ENCODE measurements at regions not wholly inside any gene's neighbourhood (a gene's known extent, or its start where the extent isn't known, plus 50 kb on each side); places are given as distances from the start of the nearest gene placed in this dataset.

DNA sequence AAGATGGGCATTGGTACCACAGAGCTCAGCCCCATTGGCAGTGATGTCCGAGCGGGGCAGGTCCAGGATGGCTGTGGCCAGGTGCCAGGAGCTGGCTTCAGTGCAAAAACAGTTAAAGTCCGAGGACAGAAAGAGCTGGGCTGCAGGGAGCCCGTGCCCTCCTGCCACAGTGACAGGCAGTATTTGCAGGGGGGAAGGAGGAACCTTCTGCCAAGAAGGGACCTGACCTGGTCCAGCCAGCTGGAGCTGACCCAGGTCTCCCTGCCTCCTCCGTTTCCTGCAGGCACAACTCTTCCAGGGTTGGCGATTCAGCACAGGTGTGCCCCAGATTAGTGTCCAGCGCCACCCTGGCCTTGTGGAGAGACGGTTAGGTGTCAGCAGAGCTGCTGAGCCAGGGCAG, 199.0 kb downstream of the ENGASE start:
- no peak for DNase-seq

DNA sequence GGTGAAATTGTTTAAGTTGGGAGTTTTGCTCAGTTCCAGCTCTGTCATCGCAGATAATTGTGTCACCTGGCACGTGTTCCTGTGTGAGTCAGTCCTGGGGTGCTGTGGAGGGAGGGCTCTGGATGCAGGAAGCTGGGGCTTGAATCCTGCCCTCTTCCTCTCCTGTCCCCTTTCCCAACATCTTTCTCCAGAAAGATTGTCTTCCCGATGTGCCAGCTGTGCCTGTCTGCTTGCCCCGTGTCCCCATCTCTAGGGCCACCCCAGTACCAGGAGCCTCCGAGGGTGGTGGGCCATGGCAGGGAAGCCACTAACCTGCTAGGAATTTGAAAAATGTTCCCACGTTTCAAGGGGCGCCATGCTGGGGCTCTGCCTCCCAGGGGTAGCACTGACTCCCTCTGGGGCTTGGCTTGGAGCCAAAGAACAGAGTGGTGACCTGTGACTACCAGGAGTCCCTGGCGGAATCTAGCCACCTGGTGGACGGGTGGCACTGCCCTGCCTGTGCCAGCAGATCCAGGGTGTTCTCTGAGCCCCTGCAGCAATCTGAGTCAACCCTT, 198.1 kb downstream of the ENGASE start:
- no peak for DNase-seq

DNA sequence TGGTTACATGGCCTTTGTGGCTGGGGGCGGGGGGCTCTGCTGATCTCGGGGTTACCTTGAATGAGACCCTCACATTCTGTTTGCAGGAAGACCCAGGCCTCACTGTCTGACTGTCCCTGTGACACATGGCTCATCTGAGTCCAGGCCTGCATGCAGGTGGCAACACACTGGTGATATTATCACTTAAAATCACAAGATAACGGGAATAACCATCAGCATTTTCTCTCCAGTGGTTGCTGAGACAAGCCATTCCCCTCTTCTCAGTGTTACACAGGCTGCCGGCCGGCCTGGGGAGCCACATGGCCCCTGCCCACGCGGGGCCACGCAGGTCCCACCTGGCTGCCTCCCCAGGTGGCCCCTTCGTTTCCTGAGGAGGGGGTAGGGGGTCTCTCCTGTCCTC, 197.6 kb downstream of the ENGASE start:
- no peak for DNase-seq

DNA sequence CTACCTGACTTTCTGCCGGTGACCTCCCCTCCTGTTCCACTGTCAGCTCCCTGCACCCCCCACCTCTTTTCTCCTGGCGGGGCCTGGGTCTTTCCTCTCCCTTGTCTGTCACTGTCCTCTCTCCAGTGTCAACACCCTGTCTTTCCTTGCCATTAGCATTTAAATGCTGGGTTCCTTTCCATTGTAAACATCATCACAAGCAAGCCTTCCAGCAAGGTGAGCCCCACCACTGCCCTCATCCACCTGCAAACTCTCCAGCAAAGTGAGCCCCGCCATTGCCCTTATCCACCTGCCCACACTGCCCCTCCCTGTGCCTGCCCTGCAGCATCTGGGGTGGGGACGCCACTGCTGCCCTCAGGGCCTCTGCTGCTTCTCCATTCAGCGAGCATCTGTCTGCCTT, 195.0 kb downstream of the ENGASE start:
- DNase-seq = no peak

DNA sequence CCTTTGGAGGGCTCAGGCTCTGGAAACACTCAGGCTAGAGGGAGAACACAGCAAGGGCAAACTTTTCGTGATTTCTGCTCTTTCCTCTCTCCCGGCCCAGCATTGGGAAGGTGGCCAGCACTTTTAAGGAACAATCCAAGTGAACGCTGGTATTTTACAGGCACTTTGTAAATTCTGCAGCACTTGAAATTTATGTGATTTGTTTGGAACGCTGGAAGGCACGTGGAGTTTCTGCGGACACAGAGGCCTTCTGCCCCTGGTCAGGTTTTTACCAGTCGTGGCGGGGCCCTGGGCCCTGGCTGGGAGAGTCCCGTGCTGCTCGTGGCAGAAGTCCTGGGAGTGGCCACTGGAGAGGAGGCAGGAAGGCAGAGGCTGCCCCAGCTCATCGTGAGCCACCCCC, 188.6 kb downstream of the ENGASE start:
- DNase-seq = no peak

DNA sequence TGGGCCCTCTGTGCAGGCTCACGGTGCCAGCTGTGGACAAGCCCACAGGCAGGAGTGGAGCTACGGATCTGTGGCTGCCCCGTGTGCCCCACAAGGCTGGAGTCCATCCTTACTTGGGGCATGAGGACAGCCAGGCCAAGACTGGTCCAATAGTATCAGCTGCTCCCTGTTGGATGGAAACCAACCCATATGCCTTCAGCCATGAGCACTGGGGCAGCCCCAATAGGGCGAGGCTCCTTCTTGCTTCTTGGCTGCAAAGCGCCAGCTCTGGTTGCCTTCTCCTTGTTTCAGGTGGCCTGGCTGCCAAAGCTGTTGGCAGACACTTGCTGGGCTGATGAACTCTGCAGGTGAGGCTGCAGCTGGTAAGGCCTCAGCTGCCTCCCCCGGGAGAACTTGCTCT, 188.0 kb downstream of the ENGASE start:
- no peak for DNase-seq

DNA sequence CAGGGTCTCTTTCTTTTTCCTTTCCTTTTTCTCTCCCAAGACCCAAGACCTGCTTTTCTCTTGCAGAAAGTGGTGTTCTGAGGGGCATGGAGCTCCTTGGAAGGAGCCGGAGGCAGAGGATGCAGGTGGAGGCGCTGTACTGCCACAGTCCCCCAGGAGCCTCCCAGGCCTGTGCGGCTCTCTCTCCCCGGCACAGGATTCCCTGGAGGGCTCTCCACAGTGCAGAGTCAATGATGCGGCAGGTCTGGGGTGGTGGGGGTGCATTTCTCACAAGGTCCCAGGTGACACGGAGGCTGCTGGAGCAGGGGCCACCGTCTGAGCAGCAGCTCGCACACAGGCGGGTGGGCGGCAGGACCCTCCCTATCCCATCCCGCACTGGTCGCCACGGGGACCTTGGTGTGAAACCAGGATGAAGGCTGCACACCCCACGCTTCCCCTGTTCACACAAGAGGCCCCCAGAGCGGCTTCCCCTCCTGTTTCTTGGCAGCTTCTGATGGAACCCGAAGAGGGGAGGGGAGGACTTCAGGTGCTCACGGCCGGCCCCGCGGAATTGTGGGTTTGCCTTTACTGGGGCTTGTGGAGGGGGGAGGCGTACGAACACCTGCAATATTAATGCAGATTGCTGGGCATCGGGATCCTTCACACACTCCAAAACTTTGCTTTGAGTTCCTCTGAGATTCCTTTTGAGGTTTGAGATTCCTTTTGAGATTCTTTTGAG, 186.9 kb downstream of the ENGASE start:
- DNase-seq = no peak

DNA sequence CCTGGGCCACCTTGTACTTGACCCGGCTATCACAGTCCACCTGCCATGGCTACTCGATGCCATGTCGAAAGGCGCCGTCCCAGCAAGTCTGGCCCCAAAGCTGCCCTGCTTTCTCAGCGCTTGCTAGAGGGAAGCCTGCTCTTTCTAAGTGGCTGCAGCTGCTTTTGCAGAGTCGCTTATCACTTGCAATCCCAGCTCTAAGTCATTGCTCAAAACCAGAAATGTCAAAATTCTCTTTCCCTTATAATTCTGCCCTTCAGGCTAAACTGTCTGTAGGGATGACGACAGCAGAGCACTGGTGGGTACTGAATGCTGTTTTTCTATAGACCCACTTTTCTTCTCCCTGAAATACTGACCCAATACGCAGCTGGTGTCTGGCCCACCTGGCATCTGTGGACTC, 184.2 kb downstream of the ENGASE start:
- DNase-seq = no peak

DNA sequence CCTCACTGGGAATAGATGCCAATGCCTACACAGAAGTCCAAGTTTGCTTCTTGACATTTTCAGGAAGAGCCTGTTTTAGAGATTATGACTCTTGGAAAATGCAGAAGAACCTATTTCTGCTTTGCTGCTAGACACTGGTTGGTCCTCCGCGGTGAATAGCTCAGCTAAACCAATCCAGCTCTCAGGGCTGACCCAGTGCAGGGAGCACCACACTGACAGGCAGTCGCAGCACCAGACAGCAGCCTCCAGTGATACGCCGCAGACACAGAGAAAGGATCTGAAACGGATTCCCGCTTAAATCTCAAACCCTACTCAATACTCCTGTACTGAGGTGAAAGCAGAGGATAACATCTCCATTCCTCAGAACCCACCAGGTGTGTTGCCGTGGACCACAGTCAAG, 183.4 kb downstream of the ENGASE start:
- no peak for DNase-seq

DNA sequence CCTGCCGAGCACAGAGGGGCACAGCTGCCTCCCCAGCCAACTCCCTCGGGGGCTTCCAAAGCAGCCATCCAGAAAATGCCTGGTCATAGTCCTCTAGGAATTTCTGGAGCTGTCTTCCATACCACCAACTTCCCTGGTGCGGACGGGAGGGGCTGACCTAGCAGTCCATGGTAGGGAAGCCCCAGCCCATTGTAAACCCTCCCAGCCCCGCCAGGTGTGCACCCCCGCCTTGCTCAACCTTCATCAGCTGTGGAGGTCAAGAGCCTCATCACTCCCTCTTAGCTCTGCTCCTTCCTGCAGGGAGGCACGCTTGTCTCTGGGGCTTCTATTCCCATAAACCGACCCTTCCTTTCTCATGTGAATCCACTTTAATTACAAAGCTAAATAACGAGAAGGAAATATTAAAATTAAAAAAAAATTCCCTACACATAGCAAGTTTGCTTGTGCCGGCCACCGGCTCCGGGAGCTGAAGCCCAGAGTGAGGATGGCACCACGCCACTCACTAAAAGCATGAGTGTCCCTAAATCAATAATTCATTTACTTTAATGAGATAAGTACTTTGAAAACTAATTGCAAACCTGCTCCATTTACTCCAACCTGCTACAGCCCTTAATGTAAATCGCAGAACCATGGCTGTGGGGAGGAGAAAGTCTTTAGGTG, 181.4 kb downstream of the ENGASE start:
- DNase-seq = no peak

DNA sequence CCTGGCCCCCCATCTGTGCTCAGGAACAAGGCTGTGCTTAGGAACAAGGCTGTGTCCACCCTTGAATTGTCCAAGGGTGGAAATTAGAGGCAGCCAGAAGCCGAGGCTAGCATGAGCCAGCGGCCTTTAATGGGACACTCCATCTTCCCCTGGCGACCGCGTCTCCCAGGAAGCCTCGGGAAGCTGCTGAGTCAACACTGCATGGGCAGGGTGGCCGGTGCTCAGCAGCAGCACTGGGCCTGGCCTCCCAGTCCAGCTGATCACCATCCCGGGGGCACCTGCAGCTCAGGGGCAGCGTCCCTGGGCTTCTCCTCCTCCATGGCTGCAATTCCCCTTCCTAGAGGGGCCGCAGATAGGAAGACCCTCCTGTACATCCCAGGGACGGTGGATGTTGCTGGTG, 180.8 kb downstream of the ENGASE start:
- DNase-seq = no peak

DNA sequence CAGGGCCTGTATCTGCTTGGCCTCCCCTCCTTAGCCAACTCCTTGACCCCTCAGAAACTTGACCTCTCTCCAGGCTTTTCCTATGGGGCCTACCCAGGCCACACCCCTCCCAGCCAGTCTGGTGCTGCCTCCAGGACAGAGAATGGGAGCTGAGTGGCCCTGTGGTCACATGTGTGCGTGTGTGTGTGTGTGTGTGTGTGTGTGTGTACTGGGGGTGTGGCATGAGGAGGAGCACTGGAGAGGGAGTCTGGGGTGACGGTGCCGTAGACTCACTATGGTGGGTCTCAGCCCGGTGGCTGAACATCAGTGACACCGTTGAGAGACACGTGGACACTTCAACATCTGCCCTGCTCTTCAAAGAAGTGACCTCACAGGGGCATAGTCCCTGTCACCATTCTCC, 180.4 kb downstream of the ENGASE start:
- DNase-seq = no peak

DNA sequence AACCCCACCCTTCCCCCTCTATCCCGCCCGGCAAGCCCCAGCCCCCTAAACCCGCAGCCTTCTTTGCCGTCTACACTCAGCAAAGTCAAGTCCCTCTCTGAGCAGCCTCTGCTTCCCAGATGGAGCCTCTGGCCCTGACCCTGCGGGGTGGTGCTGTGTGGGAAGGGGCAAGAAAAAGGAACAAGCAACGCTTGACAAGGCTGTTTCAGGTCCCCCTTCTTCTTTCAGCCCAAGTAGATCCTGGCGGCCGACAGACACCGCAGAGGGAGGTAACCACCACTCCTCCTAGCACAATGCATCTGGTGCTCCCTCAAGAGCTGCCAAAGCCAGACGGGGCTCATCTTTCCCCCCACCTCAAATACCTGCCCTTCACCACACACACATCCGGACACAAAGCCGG, 178.3 kb downstream of the ENGASE start:
- DNase-seq = no peak

DNA sequence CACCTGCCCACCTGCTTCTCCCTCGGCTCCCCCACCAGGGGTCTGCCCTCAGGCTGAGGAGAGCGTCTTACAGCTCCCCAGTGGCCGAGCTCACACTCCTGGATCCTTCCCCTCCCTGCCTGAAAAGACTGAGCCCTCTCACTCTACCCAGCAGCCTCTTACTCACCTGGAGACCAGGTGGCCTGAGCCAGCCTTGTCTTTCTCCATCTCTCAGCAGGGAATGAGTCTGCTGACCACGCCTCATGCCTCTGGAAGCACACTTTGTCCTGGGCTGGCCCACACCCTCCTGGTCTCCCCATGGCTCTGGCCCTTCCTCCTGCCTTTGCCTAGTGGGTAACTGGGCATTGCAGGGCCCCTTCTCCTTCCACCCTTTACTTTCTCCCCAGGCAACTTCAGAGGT, 177.2 kb downstream of the ENGASE start:
- no peak for DNase-seq

DNA sequence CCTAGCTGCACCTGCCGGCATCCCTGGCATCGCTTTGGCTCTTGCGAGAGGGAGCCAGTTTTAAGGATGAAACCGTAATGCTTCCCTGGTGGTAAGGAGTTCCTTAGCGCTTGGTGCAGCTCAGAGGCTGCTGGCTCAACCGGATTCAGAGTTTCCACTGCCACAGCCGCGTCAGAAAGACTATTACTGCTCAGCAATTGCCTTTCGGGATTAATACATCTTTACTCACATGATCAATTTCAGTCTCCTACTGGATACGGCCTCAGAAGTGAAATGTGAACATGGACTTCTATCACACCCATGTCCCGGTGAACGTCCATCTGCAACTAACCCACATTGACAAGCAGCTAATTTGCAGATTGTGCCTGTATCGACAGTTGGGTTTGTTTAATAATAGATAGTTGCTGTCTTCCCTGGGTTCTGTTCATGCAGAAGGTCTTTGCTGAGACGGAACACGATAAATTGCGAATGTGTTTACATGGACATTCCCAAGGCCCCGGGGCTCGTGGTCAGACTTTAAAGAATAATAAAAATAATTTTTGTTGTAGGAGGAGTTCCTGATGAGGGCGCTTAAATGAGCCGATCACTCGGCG, 175.4 kb downstream of the ENGASE start:
- DNase-seq = no peak

DNA sequence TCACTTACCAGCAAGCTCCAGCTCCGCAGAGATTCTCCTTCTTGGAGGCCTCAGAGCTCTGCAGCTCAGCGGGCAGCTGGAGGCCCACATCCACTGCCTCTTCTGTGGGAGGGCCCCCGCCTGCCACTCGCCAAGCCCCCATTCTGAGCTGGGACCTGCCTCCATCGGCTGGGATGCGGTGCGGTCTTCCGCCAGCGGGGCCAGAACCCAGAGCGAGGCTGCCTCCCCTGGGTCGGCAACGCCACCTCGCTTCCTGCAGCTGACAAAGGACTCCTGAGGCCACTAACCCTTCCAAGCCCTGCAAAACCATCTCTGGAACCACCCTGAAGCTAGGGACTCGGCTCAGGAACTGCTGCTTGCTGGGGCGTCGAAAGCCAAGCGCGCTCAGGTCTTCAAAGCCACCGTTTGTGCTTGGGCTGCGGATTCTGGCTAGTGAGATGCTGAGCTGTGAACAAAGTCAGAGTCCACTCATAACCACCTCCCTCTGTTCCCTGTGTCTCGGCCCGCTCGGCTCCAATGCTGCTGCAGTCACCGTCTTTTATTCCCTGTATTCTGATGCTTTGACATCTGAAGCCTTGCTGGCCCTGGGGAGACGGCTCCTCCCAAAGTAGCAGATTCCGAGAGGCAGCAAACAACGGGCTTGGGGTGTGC, 174.3 kb downstream of the ENGASE start:
- DNase-seq = no peak

DNA sequence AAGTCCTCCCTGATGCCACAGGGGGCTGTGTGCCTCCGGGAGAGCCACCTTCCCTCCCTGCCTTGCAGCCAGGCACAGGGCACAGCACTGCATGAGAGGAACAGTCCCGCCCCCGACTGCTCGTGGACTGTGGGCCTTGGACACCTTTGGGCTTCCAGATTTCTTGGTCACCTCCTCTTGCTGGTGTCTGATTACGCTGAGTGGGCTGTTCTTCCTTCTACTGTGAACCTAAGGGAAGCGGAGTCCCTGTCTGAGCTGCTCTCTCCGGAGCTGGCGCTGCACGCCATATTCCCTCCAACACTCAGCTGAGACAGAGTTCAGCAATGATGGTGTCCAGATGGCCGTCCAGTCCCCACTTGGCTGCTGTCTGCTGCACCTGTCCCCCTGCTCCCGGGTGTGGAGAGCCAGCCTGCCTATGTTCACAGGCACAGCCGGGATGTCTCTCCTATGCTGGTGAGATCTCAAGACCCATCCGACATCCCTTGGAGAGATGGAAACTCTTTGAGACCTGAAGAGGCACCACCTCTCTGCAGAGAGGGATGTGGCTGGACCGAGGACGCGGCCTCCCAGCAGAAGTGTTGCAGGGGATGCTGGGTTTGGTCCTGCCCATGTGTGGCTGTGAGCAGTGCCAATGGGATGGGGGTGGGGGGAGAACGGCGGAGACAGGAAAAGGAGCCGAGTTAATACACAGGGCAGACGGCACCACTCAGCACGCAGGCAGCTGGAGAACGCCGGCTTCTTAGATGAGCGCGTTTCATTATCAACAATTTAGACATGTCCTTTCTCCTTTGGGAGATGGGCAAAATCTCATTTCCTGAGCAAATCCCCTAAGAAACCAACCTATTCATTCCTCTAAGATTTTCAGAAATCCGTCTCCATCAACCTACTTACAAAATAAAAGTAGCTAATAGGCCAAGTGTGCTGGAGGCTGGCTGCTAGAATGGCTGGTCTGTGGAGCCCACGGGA, 171.9 kb downstream of the ENGASE start:
- no peak for DNase-seq

DNA sequence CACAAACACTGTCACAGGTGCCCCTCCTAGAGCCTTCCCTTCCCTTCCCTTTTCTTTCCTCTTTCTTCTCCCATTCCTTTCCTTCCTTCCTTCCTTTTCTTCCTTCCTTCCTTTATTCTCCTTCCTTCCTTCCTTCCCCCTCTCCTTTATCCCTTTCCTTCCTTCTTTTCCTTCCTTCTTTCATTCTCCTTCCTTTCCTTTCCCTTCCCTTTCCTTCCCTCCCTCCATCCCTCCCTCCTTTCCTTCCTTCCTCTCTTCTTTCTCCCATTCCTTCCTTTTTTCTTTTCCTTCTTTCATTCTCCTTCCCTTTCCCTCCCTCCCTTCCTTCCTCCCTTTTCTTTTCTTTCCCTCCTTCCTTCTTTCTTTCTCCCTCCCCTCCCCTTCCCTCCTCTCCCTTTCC, 170.0 kb downstream of the ENGASE start:
- no peak for DNase-seq

DNA sequence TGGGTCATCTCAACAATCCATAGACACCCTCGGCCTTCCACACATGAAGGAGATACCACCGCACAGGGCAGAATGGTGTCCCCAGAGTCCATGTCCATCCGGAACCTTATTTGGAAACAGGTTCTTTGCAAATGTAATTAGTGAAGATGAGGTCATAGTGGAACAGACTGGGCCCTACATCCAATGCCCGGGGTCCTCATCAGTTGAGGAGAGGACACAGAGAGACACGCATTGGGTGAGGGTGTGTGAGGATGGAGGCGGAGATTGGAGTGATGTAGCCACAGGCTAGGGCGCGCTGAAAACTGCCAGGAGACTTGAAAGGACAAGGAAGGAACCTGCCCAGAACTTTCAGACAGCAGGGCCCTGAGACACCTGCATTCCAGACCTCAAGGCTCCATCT, 169.4 kb downstream of the ENGASE start:
- no peak for DNase-seq

DNA sequence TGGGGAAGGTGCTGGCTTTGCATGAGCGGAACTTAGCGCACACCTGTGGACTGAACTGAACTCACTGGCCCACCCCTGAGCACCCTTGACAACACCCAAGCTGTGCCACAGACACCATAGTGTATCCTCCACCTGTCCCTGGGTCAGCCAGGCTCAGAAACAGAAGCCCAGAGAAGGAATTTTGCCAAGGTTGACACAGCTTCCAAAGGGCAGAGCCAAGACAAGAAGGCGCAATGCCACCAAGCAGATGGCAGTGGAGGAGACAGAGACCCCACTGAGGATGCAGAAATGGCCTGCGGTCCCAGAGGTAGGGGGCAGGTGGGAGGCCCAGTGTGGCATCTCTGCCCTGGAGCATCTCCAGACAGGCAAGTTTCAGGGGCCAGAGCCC, 169.0 kb downstream of the ENGASE start:
- no peak for DNase-seq

DNA sequence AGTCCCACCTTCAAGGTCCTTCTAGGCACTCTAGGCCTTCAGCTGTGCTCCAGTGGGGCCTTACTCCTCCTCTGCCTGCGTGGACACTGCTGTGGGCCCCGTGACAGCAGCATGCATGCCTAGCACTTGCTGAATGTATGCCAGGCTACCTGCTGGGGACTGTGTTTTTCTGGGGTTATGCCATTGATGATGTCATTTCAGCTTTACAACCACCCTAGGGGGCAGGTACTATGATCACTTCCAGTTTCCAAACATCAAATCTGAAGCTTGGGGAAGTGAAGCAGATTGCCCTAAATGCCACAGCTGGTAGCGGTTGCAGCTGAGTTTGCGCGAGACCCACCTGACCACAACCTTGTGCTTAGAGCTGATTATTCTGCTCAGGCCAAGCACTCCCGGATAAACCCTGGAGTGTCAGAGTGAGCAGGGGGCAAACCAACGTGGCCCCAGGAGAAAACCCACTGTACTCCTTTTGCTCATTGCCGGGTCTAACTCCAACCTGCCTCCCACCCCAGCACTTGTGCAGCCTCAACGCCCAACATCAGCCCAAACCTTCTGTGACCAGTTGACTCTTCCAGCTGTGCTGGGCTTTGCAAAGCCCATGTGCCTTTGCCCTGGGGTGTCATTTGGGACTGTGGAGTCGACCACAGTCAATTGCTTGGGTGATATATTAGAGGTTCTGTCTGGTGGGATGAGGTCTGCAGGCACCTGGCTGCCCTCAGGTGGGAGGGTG, 168.4 kb downstream of the ENGASE start:
- no peak for DNase-seq

DNA sequence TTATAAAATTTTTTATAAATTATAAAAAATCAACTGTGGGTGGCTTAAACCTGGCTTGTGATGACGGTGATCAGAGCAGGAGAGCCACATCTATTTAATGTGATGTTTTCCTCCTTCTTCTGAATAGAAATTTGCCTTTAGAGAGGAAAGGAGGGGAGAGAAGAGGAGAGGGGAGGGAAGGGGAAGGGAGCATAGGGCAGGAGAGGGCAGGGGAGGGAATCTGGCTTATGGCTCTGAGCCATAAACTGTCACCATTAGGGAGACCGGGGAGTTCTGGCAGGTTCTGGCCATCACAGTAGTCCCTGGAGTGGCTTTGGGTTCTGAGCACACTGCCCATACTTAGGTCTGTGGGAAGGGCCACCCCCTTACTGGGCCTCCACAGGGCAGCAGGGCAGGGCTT, 167.8 kb downstream of the ENGASE start:
- no peak for DNase-seq
